ENCODE measurements at regions not wholly inside any gene's neighbourhood (a gene's known extent, or its start where the extent isn't known, plus 50 kb on each side); places are given as distances from the start of the nearest gene placed in this dataset.
"Not testable (repeated sequence)": the region's sequence is repeated elsewhere in the genome, so short reads cannot be mapped to it uniquely, and the experiment has no call there.

- TF ChIP-seq CTCF (IDR thresholded peaks at IDR 0.05), result no peak
- Mint-ChIP-seq H3K27me3 (ENCODE audit: low read depth in 2 of 2) (no peaks in the 10 kb centered on the region), H3K27ac (no peak overlapping the region), H3K4me3 (no peak overlapping the region), H3K9me3 (peaks cover 2 to 8% of the 10 kb centered on the region in 2 donors), H3K36me3 (no peaks in the 10 kb centered on the region), H3K4me1 (no peaks in the 10 kb centered on the region)
- ATAC-seq (no peak), DNase-seq (no peak)
- Histone ChIP-seq H3K4me1 (ENCODE audit: control insufficient read depth, insufficient read depth, low read length) (no peaks in the 10 kb centered on the region), H3K27ac (ENCODE audit: low read length) (no peak overlapping the region), H3K4me3 (ENCODE audit: low read length) (no peak overlapping the region), H3K36me3 (ENCODE audit: control insufficient read depth, insufficient read depth, low read length) (no peaks in the 10 kb centered on the region), H3K27me3 (ENCODE audit: control insufficient read depth, insufficient read depth, low read length) (no peaks in the 10 kb centered on the region), H3K9me3 (ENCODE audit: control insufficient read depth, insufficient read depth, low read length) (no peaks in the 10 kb centered on the region)
- intact Hi-C loops (cut with micrococcal nuclease), result no loop called here
- 88% methylated on average over 4 of the region's 7 CpGs for WGBS (ENCODE audit: insufficient coverage)
These were observed 502.7 kb upstream of the SMIM31 start for GRCh38 chr4:164251257-164251656.

GRCh38 chr4:164252286-164252685 lies 501.6 kb upstream of the SMIM31 start:
- intact Hi-C loops (cut with micrococcal nuclease), result no loop called here
- TF ChIP-seq CTCF (IDR thresholded peaks at IDR 0.05), result no peak
- no peak for ATAC-seq
- Mint-ChIP-seq H3K36me3 (no peaks in the 10 kb centered on the region), H3K27me3 (ENCODE audit: low read depth in 2 of 2) (no peaks in the 10 kb centered on the region), H3K4me1 (no peaks in the 10 kb centered on the region), H3K9me3 (peaks cover 2 to 8% of the 10 kb centered on the region in 2 donors), H3K27ac (no peak overlapping the region), H3K4me3 (no peak overlapping the region)
- Histone ChIP-seq H3K9me3 (ENCODE audit: control insufficient read depth, insufficient read depth, low read length) (no peaks in the 10 kb centered on the region), H3K27me3 (ENCODE audit: control insufficient read depth, insufficient read depth, low read length) (no peaks in the 10 kb centered on the region), H3K4me3 (ENCODE audit: low read length) (no peak overlapping the region), H3K27ac (ENCODE audit: low read length) (no peak overlapping the region), H3K4me1 (ENCODE audit: control insufficient read depth, insufficient read depth, low read length) (no peaks in the 10 kb centered on the region), H3K36me3 (ENCODE audit: control insufficient read depth, insufficient read depth, low read length) (no peaks in the 10 kb centered on the region)
- DNase-seq, result no peak
- 5% methylated on average over 1 of the region's 1 CpG for WGBS (ENCODE audit: insufficient coverage)

- TF ChIP-seq CTCF (IDR thresholded peaks at IDR 0.05), result no peak
- H3K4me1 Mint-ChIP-seq, result no peaks in the 10 kb centered on the region
- H3K27ac Mint-ChIP-seq, result no peak overlapping the region
- 94% methylated on average over 2 of the region's 2 CpGs for WGBS (ENCODE audit: insufficient coverage)
- Histone ChIP-seq H3K27ac (ENCODE audit: low read length) (no peak overlapping the region), H3K36me3 (ENCODE audit: control insufficient read depth, insufficient read depth, low read length) (no peaks in the 10 kb centered on the region), H3K9me3 (ENCODE audit: control insufficient read depth, insufficient read depth, low read length) (no peaks in the 10 kb centered on the region), H3K4me3 (ENCODE audit: low read length) (no peak overlapping the region), H3K4me1 (ENCODE audit: control insufficient read depth, insufficient read depth, low read length) (no peaks in the 10 kb centered on the region), H3K27me3 (ENCODE audit: control insufficient read depth, insufficient read depth, low read length) (no peaks in the 10 kb centered on the region)
- DNase-seq (no peak), ATAC-seq (no peak)
- no peaks in the 10 kb centered on the region for H3K27me3 Mint-ChIP-seq (ENCODE audit: low read depth in 2 of 2)
- H3K36me3 Mint-ChIP-seq, result no peaks in the 10 kb centered on the region
- peaks cover 6 to 9% of the 10 kb centered on the region in 2 donors for H3K9me3 Mint-ChIP-seq
- intact Hi-C loops (cut with micrococcal nuclease), result no loop called here
- H3K4me3 Mint-ChIP-seq, result no peak overlapping the region
These were observed 492.1 kb upstream of the SMIM31 start for GRCh38 chr4:164261831-164262230.

GRCh38 chr4:164262508-164262907 lies 491.4 kb upstream of the SMIM31 start:
- H3K4me3 Mint-ChIP-seq; H3K27me3 Mint-ChIP-seq (ENCODE audit: low read depth in 2 of 2); H3K9me3 ChIP-seq (ENCODE audit: control insufficient read depth, insufficient read depth, low read length); H3K4me1 Mint-ChIP-seq; H3K27ac ChIP-seq (ENCODE audit: low read length); H3K27ac Mint-ChIP-seq; intact Hi-C loops (cut with micrococcal nuclease); H3K36me3 ChIP-seq (ENCODE audit: control insufficient read depth, insufficient read depth, low read length); H3K36me3 Mint-ChIP-seq; DNase-seq; ATAC-seq; H3K27me3 ChIP-seq (ENCODE audit: control insufficient read depth, insufficient read depth, low read length); H3K4me1 ChIP-seq (ENCODE audit: control insufficient read depth, insufficient read depth, low read length); H3K9me3 Mint-ChIP-seq; H3K4me3 ChIP-seq (ENCODE audit: low read length): not testable (repeated sequence)
- WGBS (ENCODE audit: insufficient coverage), result no CpG with 5 or more reads among the region's 1 CpG

- DNase-seq; H3K36me3 ChIP-seq (ENCODE audit: control insufficient read depth, insufficient read depth, low read length); H3K4me3 Mint-ChIP-seq; H3K27me3 Mint-ChIP-seq (ENCODE audit: low read depth in 2 of 2); H3K4me1 ChIP-seq (ENCODE audit: control insufficient read depth, insufficient read depth, low read length); H3K4me1 Mint-ChIP-seq; H3K4me3 ChIP-seq (ENCODE audit: low read length); H3K9me3 Mint-ChIP-seq; H3K27me3 ChIP-seq (ENCODE audit: control insufficient read depth, insufficient read depth, low read length); H3K36me3 Mint-ChIP-seq; H3K27ac Mint-ChIP-seq; H3K9me3 ChIP-seq (ENCODE audit: control insufficient read depth, insufficient read depth, low read length); ATAC-seq; H3K27ac ChIP-seq (ENCODE audit: low read length); intact Hi-C loops (cut with micrococcal nuclease): not testable (repeated sequence)
- 68% methylated on average over 2 of the region's 2 CpGs for WGBS (ENCODE audit: insufficient coverage)
These were observed 476.5 kb upstream of the SMIM31 start for GRCh38 chr4:164277414-164277813.

Data from natural killer cell (primary cell).